ENCODE measurements at regions not wholly inside any gene's neighbourhood (a gene's known extent, or its start where the extent isn't known, plus 50 kb on each side); places are given as distances from the start of the nearest gene placed in this dataset.

DNA sequence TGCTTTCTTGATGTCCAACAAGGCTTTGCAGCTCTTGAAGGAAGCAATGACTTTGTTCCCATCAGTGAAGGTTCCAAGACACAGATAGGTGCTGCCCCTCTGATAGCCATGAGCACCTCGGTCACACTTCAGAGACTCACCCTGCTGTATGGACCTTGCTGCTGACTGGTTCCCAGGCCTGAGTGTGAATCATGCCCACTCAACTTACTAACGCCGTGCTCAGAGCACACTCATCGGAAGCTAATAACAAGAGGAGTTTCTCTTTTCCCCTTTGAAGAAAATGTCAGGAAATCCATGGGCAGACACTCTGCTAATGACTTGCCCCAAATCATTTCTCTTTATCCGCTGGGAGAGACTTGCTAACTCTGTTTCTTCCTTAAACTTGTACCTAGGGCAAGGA, 83.8 kb upstream of the ARL4C start:
- DNase-seq: no peak
- H3K4me3 Mint-ChIP-seq: no peak overlapping the region
- peaks cover 18% of the 10 kb centered on the region for H3K27me3 Mint-ChIP-seq (ENCODE audit: low read depth)
- no peak for ATAC-seq
- H3K9me3 Mint-ChIP-seq: no peaks in the 10 kb centered on the region
- H3K4me1 Mint-ChIP-seq (ENCODE audit: low read depth): no peaks in the 10 kb centered on the region
- H3K36me3 Mint-ChIP-seq (ENCODE audit: insufficient read depth): no peaks in the 10 kb centered on the region

DNA sequence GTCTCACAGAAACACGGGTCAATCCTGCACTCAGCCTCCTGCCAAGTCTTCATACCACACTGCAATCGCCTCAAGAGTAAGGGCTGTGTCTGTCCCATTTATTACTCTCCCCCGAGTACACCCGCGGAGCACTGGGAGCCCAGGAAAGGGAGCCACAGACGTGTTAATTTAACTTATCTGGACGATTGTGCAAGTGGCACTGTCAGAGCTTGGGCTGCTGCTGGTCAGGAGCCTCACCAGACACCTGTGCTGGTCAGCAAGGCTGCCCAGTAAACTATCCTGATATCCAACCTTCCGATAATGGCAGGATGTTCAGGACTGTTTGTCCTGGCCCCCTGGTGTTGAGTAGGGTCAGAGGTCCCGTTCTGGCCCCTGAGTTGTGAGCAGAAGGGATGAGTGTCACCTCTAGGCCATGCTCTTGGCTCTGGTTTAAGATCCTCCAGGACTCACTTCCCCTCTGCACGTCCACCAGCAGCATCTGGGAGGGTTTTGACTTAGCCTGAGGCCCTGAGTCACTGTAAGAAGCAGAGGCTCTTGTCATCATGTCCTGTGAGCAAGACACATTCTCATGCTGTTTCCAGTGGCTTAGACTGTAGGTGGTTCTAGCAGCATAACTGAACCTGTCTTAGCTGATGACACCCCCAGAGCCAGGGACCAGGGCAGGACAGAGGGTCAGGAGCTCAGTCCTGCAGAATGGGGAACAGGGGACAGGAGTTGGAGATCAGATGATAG, 82.5 kb upstream of the ARL4C start:
- H3K9me3 Mint-ChIP-seq: no peaks in the 10 kb centered on the region
- peaks cover 18% of the 10 kb centered on the region for H3K27me3 Mint-ChIP-seq (ENCODE audit: low read depth)
- no peaks in the 10 kb centered on the region for H3K36me3 Mint-ChIP-seq (ENCODE audit: insufficient read depth)
- no peak overlapping the region for H3K4me3 Mint-ChIP-seq
- DNase-seq (no peak), ATAC-seq (no peak)
- no peaks in the 10 kb centered on the region for H3K4me1 Mint-ChIP-seq (ENCODE audit: low read depth)

DNA sequence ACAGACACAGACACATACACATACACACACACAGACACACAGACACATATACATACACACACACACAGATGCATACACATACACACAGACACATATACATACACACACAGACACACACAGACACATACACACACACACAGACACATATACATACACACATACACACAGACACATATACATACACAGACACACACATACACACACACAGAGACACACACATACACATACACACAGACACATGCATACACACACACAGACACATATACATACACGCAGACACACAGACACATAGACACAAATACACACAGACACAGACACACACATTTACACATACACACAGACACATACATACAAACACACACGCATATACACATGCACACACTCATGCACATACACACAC, 81.5 kb upstream of the ARL4C start:
- Mint-ChIP-seq H3K4me1 (ENCODE audit: low read depth) (no peaks in the 10 kb centered on the region), H3K27me3 (ENCODE audit: low read depth) (peaks cover 15% of the 10 kb centered on the region), H3K36me3 (ENCODE audit: insufficient read depth) (no peaks in the 10 kb centered on the region), H3K4me3 (no peak overlapping the region), H3K9me3 (no peaks in the 10 kb centered on the region)
- ATAC-seq: no peak
- DNase-seq: no peak

- H3K4me3 Mint-ChIP-seq: no peak overlapping the region
- peaks cover 16% of the 10 kb centered on the region for H3K27me3 Mint-ChIP-seq (ENCODE audit: low read depth)
- no peaks in the 10 kb centered on the region for H3K4me1 Mint-ChIP-seq (ENCODE audit: low read depth)
- ATAC-seq (no peak), DNase-seq (no peak)
- no peaks in the 10 kb centered on the region for H3K9me3 Mint-ChIP-seq
- no peaks in the 10 kb centered on the region for H3K36me3 Mint-ChIP-seq (ENCODE audit: insufficient read depth)
Measured at GRCh38 chr2:234577191-234577590, 80.3 kb upstream of the ARL4C start.

DNA sequence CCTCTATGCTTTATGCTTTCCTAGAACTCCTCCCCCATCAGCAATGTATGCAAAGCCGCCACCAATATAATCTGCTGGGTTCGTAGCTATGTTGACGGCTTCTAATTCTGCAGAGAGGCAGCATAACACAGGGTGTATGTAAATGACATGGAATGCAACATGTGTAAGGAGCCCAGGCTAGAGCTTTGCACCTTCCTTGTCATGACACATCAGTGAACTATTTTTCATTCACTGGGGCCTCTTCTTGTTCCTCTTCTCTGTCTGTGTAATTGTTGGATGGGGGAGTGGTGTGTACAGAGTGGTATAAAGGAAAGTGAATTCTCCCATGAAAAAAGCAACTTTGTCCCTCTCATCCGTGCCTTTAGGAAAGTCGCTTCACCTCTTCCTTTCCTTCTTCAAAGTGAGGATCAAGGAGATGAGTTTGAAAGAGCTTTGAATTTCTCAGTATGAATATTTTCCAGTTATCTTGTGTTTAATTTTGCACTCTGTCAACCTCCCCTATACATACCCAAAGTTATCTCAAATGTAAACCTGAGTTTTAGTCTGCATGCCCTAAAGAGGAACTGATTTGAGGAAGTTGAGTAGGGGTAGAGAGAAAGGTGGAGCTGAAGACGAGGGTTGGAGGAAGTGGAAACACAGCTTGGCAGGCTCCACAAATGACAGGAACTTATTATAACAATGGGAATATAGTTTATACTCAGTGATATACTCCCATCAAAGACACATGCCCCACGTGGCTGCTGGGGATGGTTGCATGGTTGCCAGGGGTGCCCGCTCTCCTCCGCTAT, 74.9 kb upstream of the ARL4C start:
- H3K4me3 Mint-ChIP-seq: no peak overlapping the region
- peaks cover 5% of the 10 kb centered on the region for H3K4me1 Mint-ChIP-seq (ENCODE audit: low read depth)
- no peaks in the 10 kb centered on the region for H3K9me3 Mint-ChIP-seq
- ATAC-seq (no peak), DNase-seq (no peak)
- no peaks in the 10 kb centered on the region for H3K36me3 Mint-ChIP-seq (ENCODE audit: insufficient read depth)
- H3K27me3 Mint-ChIP-seq (ENCODE audit: low read depth): peaks cover 42% of the 10 kb centered on the region

DNA sequence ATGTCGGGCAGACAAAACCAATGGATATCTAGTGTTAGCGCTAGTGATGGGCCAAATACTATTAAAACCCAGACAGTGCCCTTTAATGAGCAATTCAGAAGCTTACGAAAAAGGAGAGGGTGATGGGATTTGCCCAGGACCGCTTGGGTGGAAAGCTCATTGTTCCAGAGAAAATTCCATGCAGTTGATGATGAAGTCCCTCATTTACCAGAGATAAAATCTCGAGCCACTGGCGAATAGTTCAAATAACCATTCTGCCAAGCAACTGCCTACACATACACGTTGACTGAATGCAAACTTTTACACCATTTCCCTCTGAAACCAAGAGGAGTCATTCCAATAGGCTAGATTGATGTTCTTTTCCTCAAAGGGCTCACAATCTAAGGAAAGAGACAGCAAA, 73.6 kb upstream of the ARL4C start:
- Mint-ChIP-seq H3K36me3 (ENCODE audit: insufficient read depth) (no peaks in the 10 kb centered on the region), H3K9me3 (no peaks in the 10 kb centered on the region), H3K27me3 (ENCODE audit: low read depth) (peaks cover 42% of the 10 kb centered on the region), H3K4me3 (no peak overlapping the region), H3K4me1 (ENCODE audit: low read depth) (peaks cover 5% of the 10 kb centered on the region)
- ATAC-seq (no peak), DNase-seq (no peak)

DNA sequence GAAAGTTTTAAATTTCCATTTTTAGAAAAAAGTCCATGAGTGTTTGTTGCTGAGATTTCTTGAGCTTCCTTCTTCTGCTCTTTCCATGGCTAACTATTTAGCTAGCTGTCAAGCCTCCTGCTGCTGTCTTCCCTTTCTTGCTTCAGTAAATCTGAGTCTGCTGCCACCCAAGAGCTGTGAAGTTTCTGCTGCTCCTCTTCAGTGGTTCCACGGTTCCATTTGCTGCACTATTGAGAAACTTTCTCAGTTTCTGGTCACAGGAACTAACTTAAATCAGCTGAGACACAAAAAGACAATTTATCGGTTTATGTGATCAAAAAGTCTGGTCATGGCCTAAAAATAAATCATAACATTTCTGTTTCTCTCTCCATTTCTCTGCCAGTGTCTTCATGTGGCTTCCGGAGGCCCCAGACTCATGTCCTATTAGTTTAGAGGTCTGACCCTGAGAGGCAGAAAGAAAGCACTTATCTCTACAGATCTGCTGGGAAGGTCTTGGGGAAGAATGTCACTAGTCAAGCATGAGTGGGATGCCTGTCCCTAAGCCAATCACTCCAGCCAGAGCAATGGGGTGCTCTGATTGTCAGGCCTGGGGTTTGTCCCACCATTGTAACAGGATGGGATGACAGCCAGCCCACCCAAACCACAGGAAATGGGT, 73.0 kb upstream of the ARL4C start:
- ATAC-seq (no peak), DNase-seq (no peak)
- Mint-ChIP-seq H3K4me1 (ENCODE audit: low read depth) (peaks cover 5% of the 10 kb centered on the region), H3K9me3 (no peaks in the 10 kb centered on the region), H3K27me3 (ENCODE audit: low read depth) (peaks cover 42% of the 10 kb centered on the region), H3K36me3 (ENCODE audit: insufficient read depth) (no peaks in the 10 kb centered on the region), H3K4me3 (no peak overlapping the region)

- Mint-ChIP-seq H3K27me3 (ENCODE audit: low read depth) (peaks cover 31% of the 10 kb centered on the region), H3K4me1 (ENCODE audit: low read depth) (peaks cover 5% of the 10 kb centered on the region), H3K4me3 (no peak overlapping the region), H3K36me3 (ENCODE audit: insufficient read depth) (no peaks in the 10 kb centered on the region), H3K9me3 (no peaks in the 10 kb centered on the region)
- DNase-seq (no peak), ATAC-seq (no peak)
Measured at GRCh38 chr2:234566622-234567021, 69.7 kb upstream of the ARL4C start.

- Mint-ChIP-seq H3K36me3 (ENCODE audit: insufficient read depth) (no peaks in the 10 kb centered on the region), H3K9me3 (no peaks in the 10 kb centered on the region), H3K4me1 (ENCODE audit: low read depth) (peaks cover 5% of the 10 kb centered on the region), H3K4me3 (no peak overlapping the region), H3K27me3 (ENCODE audit: low read depth) (peaks cover 28% of the 10 kb centered on the region)
- DNase-seq (no peak), ATAC-seq (no peak)
Measured at GRCh38 chr2:234565842-234566619, 69.2 kb upstream of the ARL4C start.

DNA sequence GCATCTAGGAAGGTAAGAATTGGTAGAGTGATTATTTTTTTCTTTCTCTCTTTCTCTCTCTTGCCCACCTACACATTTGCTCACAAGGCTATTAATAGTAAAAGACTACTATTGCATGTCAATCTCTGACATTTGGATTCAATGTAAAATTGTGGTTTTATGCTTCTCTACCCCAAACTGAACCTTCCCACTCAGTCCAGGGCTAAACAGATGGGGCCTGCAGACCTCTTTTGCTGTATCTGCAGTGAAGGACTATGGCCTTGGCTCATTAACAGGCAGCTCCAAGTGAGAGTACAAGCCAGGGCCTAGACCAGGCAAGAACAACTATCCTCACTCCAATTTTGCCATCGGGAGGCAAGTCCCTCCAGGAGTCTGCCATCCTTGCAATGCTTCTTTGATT, 68.3 kb upstream of the ARL4C start:
- peaks cover 4% of the 10 kb centered on the region for H3K4me1 Mint-ChIP-seq (ENCODE audit: low read depth)
- H3K27me3 Mint-ChIP-seq (ENCODE audit: low read depth): peaks cover 21% of the 10 kb centered on the region
- no peak for ATAC-seq
- no peak overlapping the region for H3K4me3 Mint-ChIP-seq
- H3K9me3 Mint-ChIP-seq: no peaks in the 10 kb centered on the region
- DNase-seq: no peak
- no peaks in the 10 kb centered on the region for H3K36me3 Mint-ChIP-seq (ENCODE audit: insufficient read depth)

- Mint-ChIP-seq H3K9me3 (no peaks in the 10 kb centered on the region), H3K4me3 (no peak overlapping the region)
Measured at GRCh38 chr2:234564699-234565098, 67.8 kb upstream of the ARL4C start.

DNA sequence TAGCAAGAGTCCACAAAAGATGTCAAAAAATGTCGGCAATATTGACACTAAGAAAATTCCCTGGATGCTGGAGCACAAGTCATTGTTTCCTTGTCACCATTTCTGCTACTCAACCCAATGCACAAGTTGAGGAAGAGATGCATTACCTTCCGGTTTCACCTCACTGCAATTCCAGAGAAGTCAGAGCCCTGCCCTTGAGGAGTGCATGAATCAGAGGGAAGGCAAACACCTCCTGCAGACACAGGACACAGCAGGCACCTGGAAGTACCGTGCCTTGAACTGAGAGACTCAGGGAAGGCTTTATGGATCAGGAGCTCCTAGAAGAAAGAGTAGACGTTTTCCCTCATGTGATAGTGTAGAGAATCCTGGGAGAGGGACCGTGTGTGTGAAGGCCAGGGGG, 62.7 kb upstream of the ARL4C start:
- Mint-ChIP-seq H3K27me3 (ENCODE audit: low read depth) (peaks cover 8% of the 10 kb centered on the region), H3K4me3 (no peak overlapping the region), H3K4me1 (ENCODE audit: low read depth) (no peaks in the 10 kb centered on the region), H3K9me3 (no peaks in the 10 kb centered on the region), H3K36me3 (ENCODE audit: insufficient read depth) (no peaks in the 10 kb centered on the region)
- ATAC-seq (no peak), DNase-seq (no peak)

More at GRCh38 chr2:234564699-234565098, 67.8 kb upstream of the ARL4C start:
- no peaks in the 10 kb centered on the region for H3K36me3 Mint-ChIP-seq (ENCODE audit: insufficient read depth)
- no peak for DNase-seq
- ATAC-seq: no peak
- peaks cover 22% of the 10 kb centered on the region for H3K27me3 Mint-ChIP-seq (ENCODE audit: low read depth)
- H3K4me1 Mint-ChIP-seq (ENCODE audit: low read depth): peaks cover 2% of the 10 kb centered on the region

GRCh38 chr2:234558642-234559041, 61.8 kb upstream of the ARL4C start:
- H3K36me3 Mint-ChIP-seq (ENCODE audit: insufficient read depth): no peaks in the 10 kb centered on the region
- ATAC-seq: no peak
- no peak overlapping the region for H3K4me3 Mint-ChIP-seq
- no peaks in the 10 kb centered on the region for H3K9me3 Mint-ChIP-seq
- H3K4me1 Mint-ChIP-seq (ENCODE audit: low read depth): no peaks in the 10 kb centered on the region
- DNase-seq: no peak
- H3K27me3 Mint-ChIP-seq (ENCODE audit: low read depth): peaks cover 8% of the 10 kb centered on the region

GRCh38 chr2:234556848-234557573, 60.1 kb upstream of the ARL4C start:
- DNase-seq (no peak), ATAC-seq (no peak)
- Mint-ChIP-seq H3K9me3 (no peaks in the 10 kb centered on the region), H3K4me3 (no peak overlapping the region), H3K27me3 (ENCODE audit: low read depth) (peaks cover 8% of the 10 kb centered on the region), H3K36me3 (ENCODE audit: insufficient read depth) (no peaks in the 10 kb centered on the region), H3K4me1 (ENCODE audit: low read depth) (no peaks in the 10 kb centered on the region)

All from activated T-cell treated with anti-CD3 and anti-CD28 coated beads, Interleukin-2, amount 50 U/mL, for 4 hours (primary cell).